NCI-H146 treated with DMSO at 0.1 percent for 48 hours (cell line): ENCODE measurements at regions not wholly inside any gene's neighbourhood (a gene's known extent, or its start where the extent isn't known, plus 50 kb on each side); places are given as distances from the start of the nearest gene placed in this dataset.

ENCODE experiments used
- DNase-seq: peaks from one replicate; lab custom pipeline; 2025; ENCODE audit not compliant: unreplicated experiment; lab: John Stamatoyannopoulos, UW

DNA sequence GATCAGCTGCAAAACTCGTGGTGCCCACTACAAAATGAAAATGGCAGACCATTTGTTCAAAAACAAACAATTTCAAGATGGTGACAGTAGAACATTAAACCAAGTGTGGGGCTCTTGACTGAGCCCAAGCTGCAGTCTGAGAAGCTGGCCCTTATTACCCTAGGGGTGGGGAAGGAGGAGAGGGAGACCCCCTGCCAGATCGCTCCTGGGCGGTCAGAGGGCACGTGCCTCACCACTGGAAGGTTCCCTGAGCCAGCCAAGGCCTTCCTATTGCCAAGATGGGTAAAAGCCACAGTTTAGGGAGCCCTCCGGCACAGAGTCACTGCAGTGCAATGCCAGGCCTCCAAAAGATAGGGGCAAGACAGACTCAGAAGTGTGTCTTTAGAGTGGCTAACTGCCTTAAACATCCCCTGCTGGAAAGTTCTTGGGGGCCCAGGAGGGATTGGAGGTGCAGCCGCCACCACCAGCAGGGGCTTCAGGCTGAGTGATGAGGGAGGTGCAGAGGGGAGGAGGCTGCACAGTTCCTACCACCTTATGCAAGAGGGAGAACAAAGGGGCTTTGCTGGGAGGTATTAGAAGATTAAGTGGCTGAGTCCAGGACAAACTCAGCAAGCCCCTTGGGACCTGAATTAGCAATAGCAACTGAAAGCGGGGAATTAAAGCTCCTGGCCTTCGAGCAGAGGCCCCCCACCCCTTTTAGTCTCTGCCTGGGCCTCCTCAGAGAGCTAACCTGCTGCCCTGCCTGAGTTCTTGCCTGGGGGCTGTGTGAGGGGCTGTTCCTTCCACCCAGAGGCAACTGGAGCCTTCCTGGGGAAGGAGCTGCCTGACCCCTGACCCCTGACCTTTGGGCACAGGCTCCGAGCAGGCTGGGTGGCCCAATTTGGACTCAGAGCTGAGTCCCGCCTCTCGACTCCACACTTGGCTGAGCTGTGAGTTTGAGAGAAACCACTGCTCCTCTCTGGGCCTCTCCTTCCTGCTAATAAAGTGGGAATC is 88.4 kb downstream of the VEGFA start:
- DNase-seq, result no peak

DNA sequence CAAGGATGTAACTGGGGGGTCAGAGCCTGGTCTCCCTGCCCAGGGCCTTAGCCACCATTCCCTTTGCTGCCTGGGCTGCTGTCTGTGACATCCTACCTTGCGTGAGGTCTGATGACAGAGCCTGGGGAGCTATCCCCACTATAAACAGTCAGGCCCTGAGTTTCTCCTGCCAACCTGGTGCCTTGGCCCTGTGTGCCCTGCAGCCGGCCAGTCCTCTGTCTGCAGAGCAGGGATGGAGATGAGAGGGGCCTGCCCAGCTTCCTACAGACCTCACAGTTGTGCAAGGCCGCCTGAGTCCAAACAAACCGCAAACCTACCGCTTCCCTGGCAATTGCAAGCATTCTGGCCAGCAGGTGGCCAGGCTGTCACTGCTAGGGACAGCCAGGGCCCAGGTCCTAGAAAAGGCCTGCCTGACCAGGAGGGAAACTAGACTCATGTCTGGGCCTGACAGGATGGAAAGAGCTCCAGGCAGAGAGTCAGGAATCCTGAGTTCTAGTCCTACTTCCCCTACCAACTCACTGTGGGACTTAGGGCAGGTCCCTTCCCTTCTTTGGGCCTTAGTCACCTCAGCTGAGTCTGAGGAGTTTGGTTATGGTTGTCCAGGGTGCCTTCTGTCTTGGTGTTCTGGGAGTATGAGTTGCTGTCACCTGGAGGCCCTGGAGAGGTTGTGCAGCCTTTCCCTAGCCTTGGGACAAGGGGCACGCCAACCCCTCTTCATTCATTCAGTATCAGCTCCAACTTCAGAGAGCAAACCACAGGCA is 86.2 kb downstream of the VEGFA start:
- peak; percentile 27 for DNase-seq

DNA sequence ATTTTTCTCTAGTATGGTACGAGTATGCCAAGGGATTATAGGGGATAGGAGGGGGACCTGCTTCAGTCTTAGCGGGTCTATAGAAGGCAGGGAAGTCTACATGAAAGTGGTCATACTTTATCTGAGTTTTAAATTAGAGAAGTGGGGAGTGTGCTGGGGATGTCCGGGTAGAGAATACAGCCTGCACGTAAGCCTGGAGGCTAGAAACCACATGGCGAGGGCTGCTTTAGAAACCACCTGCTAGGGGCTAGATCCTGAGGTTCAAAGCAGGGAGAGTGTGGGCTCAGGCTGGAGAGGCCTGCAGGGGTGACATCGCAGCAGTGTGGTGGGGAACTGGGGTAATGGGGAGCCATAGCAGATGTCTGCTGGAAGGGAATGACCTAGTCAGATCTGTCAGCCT is 85.2 kb downstream of the VEGFA start:
- no peak for DNase-seq

DNA sequence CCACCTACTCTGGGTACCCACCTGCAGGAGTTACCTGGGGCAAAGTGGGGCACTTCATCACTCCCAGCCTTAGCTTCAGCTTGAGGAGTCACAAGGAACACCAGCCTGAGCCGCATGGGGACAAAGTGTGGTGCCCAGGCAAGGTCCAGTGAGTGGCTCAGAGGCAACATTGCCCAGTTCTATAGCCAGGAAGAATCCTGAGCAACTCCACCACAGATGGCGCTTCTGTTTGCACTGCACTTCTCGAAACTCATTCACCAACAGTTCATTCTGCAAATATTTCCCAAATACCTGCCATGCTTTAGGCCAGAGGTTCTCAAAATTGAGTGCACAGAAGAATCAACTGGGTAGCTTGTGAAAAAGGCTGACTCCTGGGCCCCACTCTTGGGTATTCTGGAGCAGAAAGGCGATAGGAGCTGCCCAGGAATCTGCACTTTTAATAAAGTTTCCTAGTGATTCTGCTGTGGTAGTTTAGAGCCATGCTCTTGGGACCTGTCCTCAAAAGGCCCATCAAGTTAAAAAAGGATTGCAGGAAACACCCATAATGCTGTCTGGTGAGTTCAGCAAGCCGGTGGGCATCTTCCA is 83.1 kb downstream of the VEGFA start:
- no peak for DNase-seq

DNA sequence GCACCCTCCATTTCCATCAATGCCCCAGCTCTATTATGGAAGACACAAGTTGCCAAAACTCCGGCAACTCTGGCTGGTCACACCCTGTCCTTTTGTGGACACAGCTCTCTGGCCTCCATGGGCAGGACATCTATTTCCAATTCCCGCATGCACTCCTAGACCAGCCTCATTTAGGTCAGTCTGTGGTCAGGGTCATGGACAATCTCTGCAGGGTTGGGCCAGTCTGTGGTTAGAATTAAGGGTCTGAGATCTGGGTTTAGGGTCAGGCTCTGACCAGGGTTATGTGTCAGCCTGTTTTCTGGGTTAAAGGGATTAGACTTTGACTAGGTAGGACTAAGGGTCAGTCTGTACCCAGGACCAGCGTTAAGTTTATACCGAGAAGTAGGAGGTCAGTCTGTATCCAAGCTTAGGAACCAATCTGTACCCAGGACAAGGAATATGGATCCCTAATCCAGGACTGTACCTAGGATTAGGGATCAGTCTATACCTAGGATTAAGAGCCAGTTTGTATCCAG is 82.4 kb downstream of the VEGFA start:
- DNase-seq, result no peak

DNA sequence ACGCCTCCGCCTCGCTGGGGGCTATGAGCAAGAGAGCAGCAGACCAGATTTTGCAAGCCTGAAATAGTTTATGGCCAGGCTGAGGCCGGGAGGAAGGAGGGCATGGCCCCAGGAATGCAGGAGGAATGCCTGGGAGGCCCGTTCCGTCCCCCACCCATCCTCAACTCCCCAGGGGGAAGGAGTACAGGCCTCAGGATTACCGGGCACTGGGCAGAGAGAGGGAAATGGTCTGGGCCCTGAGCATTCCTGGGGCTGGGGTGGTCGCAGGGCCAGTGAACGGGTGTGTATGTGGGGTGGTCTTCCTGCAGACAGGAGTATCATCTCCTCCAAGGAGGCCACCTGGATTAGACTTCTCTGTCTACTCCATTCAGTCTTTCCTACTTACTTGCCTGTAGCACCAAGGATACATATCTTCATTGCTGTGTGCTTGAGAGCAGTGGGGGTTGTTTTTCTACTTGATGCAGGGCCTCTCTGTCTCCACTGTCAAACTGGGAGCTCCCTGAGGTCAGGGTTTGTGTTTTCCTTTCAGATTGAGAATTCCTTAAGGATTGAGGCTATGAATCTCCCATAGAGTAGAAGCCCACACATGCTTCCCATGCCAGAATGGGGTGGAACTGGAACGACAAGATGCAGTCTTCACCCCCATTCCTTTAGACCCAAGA is 81.3 kb downstream of the VEGFA start:
- DNase-seq, result no peak

DNA sequence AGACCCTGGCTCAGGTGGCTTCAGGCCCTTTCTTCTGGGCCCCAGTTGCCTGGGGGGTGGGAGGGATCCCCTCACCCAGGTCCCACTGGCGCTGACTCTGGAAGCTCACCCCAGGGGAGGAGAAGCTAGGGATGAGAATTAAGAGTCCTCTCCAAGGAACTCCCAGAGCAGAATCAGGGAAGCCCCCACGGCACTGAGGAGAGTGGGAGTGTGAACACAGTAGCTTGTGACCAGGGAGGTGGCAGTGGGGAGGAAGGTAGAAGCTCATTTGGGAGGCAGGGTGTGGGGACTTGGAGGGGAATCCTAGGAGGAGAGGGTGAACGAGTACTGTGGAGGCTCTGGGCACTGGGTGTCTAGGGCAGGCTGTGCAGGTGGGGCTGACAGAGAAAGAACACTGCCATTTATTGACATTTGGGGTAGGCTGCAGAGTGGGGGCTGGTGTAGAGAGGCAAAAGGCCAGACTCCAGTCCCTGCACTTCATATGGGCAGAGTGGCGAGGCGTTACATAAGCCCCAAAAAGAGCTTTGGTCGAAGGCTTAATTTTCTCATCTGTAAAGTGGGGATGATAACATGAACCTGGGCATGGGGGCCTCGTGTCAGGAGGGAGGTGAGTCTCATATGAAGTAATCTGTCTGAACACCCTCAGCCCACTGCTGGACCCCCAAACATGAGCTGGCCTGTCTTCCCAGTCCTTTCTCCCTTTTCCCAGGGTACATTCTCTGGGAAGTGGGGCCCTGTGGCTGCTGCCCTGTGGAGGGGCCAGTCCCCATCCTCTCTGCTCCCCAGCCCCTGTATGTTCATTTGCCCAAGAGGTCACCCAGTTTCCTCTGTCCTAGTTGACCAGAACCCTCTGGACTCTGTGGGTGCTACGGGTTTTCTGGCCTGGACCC is 80.5 kb downstream of the VEGFA start:
- no peak for DNase-seq

DNA sequence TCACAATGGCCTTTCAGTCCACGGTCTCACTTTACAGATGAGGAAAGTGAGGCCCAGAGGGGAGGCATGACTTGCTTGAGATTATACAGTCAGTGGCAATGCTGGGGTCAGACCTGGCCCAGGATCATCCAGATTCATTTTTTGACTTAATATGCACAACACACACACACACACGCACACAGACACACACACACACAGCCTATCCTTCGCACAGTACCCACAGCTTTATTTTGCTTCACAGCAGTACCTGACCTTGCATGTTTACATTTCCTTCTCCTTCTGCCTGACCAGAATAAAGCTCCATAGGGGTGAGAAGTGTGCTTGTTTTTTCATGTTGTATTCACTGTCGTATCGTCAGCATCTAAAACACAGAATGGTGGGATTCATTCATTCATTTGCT is 79.8 kb downstream of the VEGFA start:
- DNase-seq, result peak; percentile 77

DNA sequence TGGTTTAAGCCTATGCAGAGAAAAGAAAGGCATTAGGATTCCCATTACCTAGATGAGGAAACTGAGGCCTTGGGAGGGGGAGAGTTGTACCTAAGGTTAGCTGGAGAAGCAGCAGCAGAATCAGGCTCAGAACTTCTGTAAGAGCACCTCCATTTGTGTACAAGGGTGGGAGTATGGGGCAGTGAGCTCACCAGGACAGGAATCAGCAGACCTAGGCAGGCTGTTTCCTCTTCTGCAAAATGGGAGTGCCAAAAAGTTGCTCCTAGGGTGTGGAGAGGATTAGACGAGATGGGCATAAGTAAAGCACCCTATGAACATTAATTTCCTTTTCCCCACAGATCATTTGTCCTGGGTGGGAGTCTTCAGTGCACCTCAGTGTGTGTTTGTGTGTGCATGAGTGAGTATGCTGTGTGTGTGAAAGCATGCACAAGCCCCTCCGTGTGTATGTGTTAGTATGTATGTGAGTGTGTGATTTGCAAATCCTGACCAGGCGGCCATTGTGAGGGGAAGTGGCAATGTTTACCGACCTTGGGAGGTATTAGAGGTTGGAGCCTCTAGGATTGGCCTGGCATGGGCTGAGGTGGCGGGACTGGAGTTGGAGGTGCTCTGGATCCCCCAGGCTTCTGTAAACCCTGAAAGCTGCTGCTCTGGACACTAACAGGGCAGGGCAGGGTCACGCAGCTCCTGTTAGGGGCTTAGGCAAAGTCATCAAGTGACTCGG is 78.8 kb downstream of the VEGFA start:
- no peak for DNase-seq

DNA sequence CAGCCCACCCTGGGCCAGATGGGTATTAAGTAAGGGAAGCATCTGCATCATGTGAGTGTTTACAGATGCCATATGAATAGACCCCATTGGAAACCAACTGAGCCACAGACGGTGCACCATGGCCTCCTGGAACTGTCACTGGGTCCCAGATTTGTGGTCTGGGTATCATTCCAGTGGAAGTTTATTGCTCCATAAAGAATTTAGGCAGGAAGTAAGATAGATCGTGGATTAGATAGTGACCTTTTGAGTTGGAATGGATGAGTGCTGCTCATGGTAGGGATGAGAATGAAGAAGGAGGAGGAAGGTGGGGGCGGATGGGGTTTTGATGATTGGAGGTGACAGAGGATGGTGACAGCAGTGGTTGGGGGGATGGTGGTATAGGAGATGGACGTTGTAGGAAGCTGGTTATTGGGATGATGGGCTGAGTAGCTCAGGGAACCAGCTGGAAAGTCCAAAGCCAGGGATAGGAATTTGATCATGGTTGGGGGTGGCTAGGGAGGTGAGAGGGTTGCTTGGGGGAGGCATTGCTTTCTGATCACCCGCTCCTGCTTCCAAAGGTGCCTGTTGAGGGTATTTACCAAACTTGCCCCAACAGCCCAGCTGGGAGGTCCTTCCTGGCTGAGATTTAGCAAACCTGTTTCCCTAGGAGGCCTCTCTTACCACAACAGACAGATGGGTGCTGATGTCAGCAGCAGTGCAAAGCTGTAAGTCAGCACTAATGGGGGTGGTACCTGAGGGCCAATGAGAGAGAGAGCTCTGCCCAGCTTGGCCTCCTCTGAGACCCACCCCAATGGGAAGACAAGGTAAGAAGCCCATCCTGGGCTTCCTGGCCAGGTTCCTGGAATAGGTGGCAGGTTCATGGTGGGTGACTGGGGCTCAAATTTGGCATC is 78.0 kb downstream of the VEGFA start:
- DNase-seq, result no peak

DNA sequence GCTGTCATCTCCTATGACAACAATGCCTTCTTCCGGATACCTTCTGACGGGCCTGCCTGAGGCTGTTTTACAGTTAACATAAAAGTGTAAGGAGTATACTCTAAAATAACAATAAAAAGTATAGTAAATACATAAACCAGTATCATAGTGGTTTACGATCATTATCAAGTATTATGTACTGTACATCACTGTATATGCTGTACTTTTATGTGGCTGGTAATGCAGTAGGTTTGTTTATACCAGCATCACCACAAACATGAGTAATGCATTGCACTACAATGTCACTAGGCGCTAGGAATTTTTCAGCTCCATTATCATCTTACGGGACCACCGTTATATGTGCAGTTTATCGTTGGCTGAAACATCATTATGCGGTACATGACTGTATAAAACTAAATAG is 76.5 kb downstream of the VEGFA start:
- DNase-seq, result no peak

DNA sequence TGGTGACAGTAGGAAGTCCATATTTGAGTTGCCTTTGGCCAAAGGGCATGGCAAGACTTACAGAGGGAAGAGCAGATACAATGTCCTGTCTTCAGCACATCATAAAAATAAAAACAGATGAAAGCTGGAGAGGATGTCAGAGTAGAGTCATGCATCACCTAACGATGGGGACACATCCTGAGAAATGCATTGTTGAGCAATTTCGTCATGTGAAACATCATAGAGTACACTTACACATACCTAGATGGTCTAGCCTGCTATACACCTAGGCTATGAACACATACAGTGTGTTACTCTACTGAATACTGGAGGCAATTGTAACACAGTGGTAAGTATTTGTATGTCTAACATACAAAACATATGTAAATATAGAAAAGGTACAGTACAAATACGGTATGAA is 75.6 kb downstream of the VEGFA start:
- DNase-seq, result no peak

DNA sequence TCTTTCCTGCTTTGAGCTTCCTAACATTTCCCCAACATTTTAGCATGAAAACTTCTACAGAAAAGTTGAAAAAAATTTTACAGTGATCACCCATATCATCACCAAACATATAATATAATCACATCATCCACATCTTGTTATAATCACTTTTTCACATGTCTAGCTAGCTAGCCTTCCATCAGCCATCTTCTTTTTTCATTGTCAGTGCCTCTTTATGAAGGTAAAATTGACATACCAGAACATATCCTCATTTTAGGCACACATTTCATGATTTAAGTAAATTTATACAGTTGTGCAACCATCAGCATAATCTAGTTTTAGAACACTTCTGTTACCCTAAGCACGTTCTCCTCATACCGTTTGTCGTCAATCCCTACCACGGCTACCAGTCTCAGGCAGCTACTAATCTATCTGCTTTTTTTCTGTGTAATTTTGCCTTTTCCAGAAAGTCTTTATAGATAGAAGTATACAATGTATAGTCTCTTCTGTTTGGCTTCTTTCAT is 73.7 kb downstream of the VEGFA start:
- DNase-seq, result no peak

DNA sequence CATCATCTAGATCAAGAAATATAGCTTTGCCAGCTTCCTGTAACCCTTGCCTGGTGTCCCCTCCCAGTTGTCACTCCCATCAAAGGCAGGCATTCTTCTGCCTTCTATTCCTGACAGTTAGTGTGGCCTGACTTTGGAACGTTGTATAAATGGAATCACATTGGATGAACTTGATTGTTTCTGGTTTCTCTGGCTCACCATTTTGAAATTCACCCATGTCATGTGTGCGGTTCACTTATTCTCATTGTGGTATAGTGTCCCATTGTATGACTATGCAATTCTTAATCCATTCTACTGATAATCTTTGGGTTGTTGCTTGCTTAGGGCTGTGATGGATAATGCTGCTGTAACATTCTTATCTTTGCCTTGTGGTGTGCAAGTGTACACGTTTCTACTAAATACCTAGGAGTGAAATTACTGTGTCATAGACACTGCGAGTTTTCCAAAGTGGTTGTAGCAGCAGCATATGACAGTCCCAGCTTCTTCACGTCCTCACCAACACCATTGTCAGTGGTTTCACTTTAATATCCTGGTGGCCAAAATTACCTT is 73.2 kb downstream of the VEGFA start:
- DNase-seq, result no peak

DNA sequence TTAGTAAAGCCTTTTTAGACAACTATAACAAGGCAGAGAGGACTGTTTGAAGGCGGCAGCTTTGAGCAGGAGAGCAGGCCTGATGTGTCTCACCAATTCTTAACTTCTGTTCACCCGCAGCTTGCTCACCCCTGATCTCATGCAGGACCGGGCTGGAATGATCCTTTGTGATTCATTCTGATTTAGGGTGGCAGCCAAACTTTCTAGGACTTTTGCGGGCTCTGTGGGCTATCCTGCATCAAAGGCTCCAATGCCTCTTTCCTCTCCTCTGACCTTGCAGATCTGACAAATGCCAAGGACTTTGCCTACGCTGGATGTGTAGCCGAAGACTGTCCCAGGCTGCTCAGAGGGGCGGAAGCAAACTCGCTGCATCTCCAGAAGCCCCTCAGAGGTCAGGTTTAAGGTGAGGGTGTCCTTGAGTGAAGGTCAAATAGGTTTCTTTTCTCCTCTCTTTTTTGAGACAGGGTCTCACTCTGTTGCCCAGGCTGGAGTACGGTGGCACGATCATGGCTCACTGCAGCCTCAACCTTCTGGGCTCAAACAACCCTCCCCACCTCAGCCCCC is 72.3 kb downstream of the VEGFA start:
- DNase-seq, result no peak

DNA sequence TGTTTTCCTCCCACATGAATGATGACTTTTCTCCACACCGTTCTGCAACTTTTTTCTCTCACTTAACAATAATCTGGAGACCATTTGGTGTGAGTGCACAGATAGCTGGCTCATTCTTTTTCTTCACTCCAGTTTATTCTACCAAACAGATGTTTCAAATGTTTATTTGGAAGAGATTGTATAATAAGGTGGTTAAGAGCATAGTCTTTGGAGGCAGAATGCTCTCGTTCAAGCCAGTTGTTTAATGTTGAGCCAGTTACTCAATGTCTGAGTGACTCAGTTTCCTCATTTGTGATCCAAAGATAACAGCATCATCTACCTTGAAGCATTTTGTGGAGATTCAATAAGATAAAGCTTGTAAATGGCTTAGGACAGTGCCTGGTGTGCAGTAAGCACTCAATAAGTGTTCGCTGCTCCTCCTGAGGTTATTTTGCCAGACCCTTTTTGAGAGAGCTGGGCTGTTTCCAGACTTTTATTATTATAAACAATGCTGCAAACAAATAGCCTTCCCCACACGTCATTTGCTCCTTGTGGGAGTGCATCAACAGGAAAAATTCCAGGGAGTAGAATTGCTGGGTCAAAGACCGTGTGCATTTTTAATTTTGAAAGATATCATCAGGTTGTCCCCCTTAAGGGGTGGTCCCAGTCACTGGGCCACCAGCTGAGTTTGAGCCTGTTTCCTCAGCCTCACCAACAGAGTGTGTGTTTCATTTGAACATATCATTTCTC is 70.6 kb downstream of the VEGFA start:
- no peak for DNase-seq
